Skin epidermis (tissue), 12 donors: ENCODE measurements at regions not wholly inside any gene's neighbourhood (a gene's known extent, or its start where the extent isn't known, plus 50 kb on each side); places are given as distances from the start of the nearest gene placed in this dataset.
"Not testable (repeated sequence)": the region's sequence is repeated elsewhere in the genome, so short reads cannot be mapped to it uniquely, and the experiment has no call there.

ENCODE experiments used
- H3K27ac ChIP-seq, 21 experiments: fragments of 200-600 bp; sonication (generic) in 11 of 21; one replicate each; pipeline ENCODE4 v1.5.0; 2020; ENCODE audit warnings: mild to moderate bottlenecking in 3 of 21, inconsistent platforms in 2 of 21, moderate library complexity in 2 of 21
- H3K4me3 ChIP-seq, 7 experiments: fragments of 200-600 bp; sonication (generic) in 2 of 7; one replicate each; pipeline ENCODE4 v1.5.0; 2020; ENCODE audit warnings: inconsistent platforms in 2 of 7, mild to moderate bottlenecking in 2 of 7, moderate library complexity in 1 of 7

GRCh38 chr6:47404435-47404834 lies 73.2 kb upstream of the CD2AP start:
- Histone ChIP-seq H3K4me3 (no peak overlapping the region), H3K27ac (no peak overlapping the region)

- Histone ChIP-seq H3K4me3 (no peak overlapping the region), H3K27ac (no peak overlapping the region)
These were observed 72.3 kb upstream of the CD2AP start for GRCh38 chr6:47405273-47405672.

GRCh38 chr6:47407300-47408281 lies 70.0 kb upstream of the CD2AP start:
- no peak overlapping the region for H3K27ac ChIP-seq
- H3K4me3 ChIP-seq: no peak overlapping the region

- peak overlapping the region in 11 of 21 experiments; percentile 0 to 82 (median 61) for H3K27ac ChIP-seq
- peak overlapping the region; percentile 21 to 47 (median 30) for H3K4me3 ChIP-seq
These were observed 63.7 kb upstream of the CD2AP start for GRCh38 chr6:47413752-47414422.

GRCh38 chr6:47414423-47415167 lies 63.0 kb upstream of the CD2AP start:
- H3K4me3 ChIP-seq: peak overlapping the region; percentile 21 to 47 (median 30)
- peak overlapping the region in 19 of 21 experiments; percentile 0 to 82 (median 55) for H3K27ac ChIP-seq

- H3K27ac ChIP-seq: no peak overlapping the region
These were observed 60.9 kb upstream of the CD2AP start for GRCh38 chr6:47416396-47417345.

GRCh38 chr6:47419621-47420020 lies 58.0 kb upstream of the CD2AP start:
- Histone ChIP-seq H3K4me3 (no peak overlapping the region), H3K27ac (peak overlapping the region in 1 of 21 experiments; percentile 3)

More at GRCh38 chr6:47416396-47417345, 60.9 kb upstream of the CD2AP start:
- no peak overlapping the region for H3K4me3 ChIP-seq

- Histone ChIP-seq H3K4me3 (no peak overlapping the region), H3K27ac (peak overlapping the region in 1 of 21 experiments; percentile 3)
These were observed 56.9 kb upstream of the CD2AP start for GRCh38 chr6:47420394-47421371.

GRCh38 chr6:47423079-47423478 lies 54.5 kb upstream of the CD2AP start:
- no peak overlapping the region for H3K27ac ChIP-seq

GRCh38 chr6:47424436-47424836 lies 53.2 kb upstream of the CD2AP start:
- Histone ChIP-seq H3K4me3 (no peak overlapping the region), H3K27ac (no peak overlapping the region)

More at GRCh38 chr6:47423079-47423478, 54.5 kb upstream of the CD2AP start:
- H3K4me3 ChIP-seq: no peak overlapping the region

GRCh38 chr6:47425724-47426123 lies 51.9 kb upstream of the CD2AP start:
- H3K27ac ChIP-seq, H3K4me3 ChIP-seq: not testable (repeated sequence)

GRCh38 chr6:47426524-47427302 lies 50.9 kb upstream of the CD2AP start:
- no peak overlapping the region for H3K27ac ChIP-seq
- no peak overlapping the region for H3K4me3 ChIP-seq

- Histone ChIP-seq H3K4me3 (no peak overlapping the region), H3K27ac (no peak overlapping the region)
These were observed 49.9 kb upstream of the CD2AP start for GRCh38 chr6:47427680-47428079.
